ENCODE measurements at regions not wholly inside any gene's neighbourhood (a gene's known extent, or its start where the extent isn't known, plus 50 kb on each side); places are given as distances from the start of the nearest gene placed in this dataset.

DNA sequence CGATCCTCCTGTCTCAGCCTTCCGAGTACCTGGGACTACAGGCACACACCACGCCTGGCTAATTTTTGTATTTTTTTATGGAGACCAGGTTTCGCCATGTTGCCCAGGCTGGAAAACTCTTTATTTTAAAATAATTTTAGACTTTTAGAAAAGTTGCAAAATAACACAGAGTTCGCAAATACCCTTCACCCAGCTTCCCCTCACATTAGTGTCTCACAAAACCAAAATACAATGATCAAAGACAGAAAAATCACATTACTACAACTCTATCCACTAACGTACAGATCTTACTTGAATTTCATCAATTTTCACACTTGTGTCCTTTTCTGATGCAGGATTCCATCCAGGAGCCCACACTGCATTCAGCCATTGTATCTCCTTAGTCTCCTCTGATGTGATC lies 58.8 kb upstream of the ERRFI1 start:
- DNase-seq (ENCODE audit: low spot score): no peak

DNA sequence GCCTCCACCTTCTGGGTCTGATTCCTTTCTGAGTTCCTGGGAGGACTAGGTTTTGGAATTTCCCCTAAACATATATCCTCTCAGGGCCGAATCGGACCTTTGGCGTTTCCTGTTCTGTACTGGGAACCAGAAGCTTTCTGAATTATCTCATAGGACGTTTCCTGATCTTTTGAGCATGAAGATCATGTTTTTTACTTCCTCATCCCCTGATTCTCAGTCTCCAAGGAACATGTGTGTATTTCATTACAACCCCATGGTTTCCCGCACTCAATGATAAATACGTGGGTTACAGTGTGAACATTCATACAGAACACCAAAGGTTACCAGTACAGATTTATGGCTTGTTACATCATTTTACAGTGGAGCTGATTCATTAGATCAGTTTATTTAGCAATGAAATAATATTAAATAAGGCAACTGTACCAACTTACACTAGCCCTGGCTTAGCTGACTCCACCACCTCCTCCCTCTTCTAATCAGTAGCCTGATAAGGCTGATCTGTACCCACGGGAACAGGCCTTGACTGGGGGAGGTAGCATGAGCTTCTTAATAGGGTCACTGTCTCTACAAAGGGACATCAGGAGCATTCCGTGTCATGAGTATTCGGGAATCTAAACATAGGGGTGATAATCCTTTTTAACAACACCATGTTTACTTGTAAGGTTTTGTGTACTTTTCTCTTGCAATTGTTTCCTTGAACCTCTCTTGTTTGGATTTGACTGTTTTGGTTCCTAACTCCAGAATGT lies 57.8 kb upstream of the ERRFI1 start:
- peak; percentile 4 for DNase-seq (ENCODE audit: low spot score)

DNA sequence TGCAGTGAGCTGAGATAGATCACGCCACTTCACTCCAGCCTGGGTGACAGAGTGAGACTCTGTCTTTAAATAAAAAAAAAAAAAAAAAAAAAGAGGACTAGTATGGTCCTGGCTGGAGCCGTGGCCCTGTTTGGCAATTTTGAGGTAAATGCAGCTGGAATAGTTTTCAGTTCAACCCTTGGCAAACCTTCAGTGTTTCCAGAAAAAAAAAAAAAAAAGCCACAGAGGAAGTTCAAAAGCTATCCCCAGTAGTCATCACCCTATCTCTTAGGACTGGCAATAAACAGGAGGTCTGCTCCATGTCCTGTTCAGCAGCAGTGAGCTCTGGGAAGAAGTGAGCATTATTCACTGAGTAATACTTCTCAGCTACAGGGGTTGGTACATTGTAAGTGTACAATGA lies 56.8 kb upstream of the ERRFI1 start:
- no peak for DNase-seq (ENCODE audit: low spot score)

DNA sequence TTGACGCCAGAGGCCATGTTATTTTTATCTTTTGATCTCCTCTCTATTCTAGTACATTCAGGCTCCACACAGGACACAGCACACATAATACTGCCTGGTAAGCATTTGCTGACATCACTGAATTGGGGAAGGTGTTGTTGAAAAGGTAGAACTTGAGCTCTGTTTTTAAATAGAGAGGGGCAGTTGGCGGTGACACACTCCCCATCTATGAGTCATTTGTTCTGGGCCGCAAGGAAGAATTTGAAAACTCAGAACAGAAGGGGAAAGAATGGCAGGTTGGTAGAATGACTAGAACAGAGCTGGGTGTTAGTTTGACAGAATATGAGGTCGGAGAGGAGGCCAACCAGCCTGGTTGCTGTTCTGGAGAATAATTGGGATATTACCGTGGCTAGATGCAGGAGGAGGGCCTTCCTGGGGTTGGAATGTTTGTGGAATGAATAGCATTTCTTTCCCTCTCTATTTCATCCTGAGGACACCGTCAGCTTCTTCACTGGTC lies 52.1 kb upstream of the ERRFI1 start:
- peak; percentile 40 for DNase-seq (ENCODE audit: low spot score)

DNA sequence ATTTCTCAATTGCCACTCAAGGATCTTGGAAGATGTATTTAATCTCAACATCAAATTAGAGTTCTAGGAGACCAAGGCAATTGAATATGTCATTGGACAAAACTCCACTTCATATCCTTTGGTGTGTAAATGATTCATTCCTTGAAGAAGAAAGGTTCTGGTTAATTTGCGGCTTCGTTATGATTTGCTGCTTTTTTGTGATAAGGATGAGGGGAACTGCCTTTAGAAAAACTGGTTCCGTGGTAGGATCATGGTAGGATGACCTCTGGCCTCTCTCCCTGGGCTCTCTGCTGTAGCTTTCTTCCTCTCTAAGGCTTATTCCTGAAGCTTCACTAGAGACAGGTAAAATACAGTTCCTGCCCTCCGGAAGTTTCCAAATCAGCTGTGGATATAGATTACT lies 51.5 kb upstream of the ERRFI1 start:
- no peak for DNase-seq (ENCODE audit: low spot score)

DNA sequence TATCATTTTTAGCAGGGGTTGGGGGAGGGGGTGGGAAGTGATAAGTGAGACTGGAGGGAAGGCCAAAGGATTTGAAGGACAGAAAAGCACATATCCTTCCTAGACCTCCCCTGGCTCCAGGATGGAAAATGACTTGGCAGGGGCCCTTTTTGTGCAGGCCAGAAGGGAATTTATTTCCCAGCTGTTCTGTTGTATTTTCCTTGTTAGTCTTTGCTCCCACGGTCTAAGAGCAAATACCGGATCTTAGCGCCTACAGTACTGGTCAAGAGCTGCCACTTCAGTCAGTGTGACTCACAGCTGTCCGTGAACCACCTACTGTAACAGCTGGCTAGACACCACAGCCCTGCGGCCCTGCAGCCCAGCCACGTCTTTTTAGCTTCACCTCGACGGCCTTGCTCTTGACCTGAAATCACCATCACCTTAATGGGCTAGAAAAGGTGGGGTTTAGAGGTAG lies 51.0 kb upstream of the ERRFI1 start:
- peak; percentile 89 for DNase-seq (ENCODE audit: low spot score)

DNA sequence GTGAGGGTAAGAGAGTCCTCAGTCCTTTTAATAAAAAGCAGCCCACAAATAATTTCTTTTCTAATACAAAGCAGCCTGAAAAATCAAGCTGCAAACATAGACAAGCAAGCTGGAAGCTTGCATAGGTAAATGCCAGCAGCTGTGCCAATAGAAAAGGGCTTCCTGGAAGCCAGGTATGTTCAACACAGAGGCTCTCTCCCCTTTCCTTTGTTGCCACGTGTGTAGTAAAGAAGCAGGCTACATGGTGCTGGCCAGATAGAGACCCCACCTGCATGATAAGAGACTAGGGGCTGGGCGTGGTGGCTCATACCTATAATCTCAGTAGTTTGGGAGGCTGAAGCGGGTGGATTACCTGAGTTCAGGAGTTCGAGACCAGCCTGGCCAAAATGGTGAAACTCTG lies 50.1 kb upstream of the ERRFI1 start:
- no peak for DNase-seq (ENCODE audit: low spot score)
